Osteocyte (in vitro differentiated cells): ENCODE measurements at regions not wholly inside any gene's neighbourhood (a gene's known extent, or its start where the extent isn't known, plus 50 kb on each side); places are given as distances from the start of the nearest gene placed in this dataset.

Experiments used
- DNase-seq: peaks from one replicate; pipeline ENCODE4 v3.0.0; 2021; ENCODE audit warnings: mixed read lengths; ENCODE audit not compliant: unreplicated experiment; ENCODE audit errors: extremely low spot score
- H3K27ac Mint-ChIP-seq: one replicate; pipeline ENCODE4 v1.8.0; 2021; ENCODE audit warnings: mild to moderate bottlenecking, mixed read lengths; ENCODE audit not compliant: unreplicated experiment
- H3K27me3 Mint-ChIP-seq: one replicate; pipeline ENCODE4 v1.8.0; 2021; ENCODE audit warnings: mixed read lengths; ENCODE audit not compliant: unreplicated experiment
- H3K36me3 Mint-ChIP-seq: one replicate; pipeline ENCODE4 v1.8.0; 2021; ENCODE audit warnings: mixed read lengths; ENCODE audit not compliant: unreplicated experiment
- H3K4me1 Mint-ChIP-seq: one replicate; pipeline ENCODE4 v1.8.0; 2021; ENCODE audit warnings: mixed read lengths; ENCODE audit not compliant: unreplicated experiment
- H3K4me3 Mint-ChIP-seq: one replicate; pipeline ENCODE4 v1.8.0; 2021; ENCODE audit warnings: mild to moderate bottlenecking, moderate library complexity, mixed read lengths; ENCODE audit not compliant: unreplicated experiment
- H3K9me3 Mint-ChIP-seq: one replicate; pipeline ENCODE4 v1.8.0; 2021; ENCODE audit warnings: mixed read lengths; ENCODE audit not compliant: unreplicated experiment
- TF ChIP-seq, protein P1 (sequence below): fragments of 200-600 bp; sonication (generic); IDR thresholded peaks from 2 replicates; pipeline ENCODE4 v1.5.0; 2021; ENCODE audit warnings: antibody characterized with exemption, mild to moderate bottlenecking, moderate library complexity

DNA sequence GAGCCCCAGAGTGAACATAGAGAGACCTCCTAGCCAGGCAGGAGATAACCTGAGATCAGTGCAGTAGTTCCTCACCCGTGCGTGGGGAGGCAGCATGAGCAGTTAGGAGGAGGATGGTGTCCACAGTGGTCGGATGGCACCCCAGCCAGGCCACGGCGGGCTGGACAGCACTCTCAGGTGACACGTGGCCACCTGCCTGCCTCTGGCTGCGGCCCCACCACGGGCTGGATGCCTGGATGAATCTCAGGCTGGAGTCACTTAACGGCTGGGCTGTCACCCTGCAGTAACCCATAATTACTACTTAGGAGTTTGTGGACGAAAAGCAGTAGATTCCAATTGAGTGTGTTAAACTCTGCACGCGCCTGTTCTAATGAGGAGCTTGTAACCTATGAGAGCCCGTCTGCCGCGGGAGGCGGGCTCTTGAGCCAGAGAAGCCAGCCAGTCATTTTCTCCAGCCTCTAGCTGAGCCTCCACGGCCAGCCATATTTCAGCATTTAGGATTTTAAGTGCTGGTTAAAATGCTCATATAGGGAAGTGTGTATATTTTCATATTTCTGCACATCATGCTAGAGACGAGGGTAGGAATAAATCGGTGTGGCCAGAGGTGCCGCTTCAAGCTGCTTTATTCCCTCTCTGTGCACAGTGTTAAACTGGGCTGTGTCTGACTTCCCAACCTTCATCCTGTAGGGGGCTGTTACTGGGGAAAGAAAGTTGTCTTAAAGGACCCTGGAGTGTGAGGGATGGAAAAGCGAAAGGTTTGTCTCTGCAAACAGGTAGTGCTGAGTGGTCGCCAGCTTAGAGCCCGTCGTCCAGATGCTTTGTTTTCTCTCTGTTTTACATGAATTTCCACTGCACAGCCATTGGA, 144.0 kb downstream of the GLI2 start:
- Mint-ChIP-seq H3K27ac (no peak overlapping the region), H3K27me3 (no peaks in the 10 kb centered on the region), H3K36me3 (no peaks in the 10 kb centered on the region), H3K4me1 (peaks cover 25% of the 10 kb centered on the region), H3K4me3 (no peak overlapping the region), H3K9me3 (no peaks in the 10 kb centered on the region)
- no peak for DNase-seq
- TF ChIP-seq, protein P1, sequence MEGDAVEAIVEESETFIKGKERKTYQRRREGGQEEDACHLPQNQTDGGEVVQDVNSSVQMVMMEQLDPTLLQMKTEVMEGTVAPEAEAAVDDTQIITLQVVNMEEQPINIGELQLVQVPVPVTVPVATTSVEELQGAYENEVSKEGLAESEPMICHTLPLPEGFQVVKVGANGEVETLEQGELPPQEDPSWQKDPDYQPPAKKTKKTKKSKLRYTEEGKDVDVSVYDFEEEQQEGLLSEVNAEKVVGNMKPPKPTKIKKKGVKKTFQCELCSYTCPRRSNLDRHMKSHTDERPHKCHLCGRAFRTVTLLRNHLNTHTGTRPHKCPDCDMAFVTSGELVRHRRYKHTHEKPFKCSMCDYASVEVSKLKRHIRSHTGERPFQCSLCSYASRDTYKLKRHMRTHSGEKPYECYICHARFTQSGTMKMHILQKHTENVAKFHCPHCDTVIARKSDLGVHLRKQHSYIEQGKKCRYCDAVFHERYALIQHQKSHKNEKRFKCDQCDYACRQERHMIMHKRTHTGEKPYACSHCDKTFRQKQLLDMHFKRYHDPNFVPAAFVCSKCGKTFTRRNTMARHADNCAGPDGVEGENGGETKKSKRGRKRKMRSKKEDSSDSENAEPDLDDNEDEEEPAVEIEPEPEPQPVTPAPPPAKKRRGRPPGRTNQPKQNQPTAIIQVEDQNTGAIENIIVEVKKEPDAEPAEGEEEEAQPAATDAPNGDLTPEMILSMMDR, result no peak

DNA sequence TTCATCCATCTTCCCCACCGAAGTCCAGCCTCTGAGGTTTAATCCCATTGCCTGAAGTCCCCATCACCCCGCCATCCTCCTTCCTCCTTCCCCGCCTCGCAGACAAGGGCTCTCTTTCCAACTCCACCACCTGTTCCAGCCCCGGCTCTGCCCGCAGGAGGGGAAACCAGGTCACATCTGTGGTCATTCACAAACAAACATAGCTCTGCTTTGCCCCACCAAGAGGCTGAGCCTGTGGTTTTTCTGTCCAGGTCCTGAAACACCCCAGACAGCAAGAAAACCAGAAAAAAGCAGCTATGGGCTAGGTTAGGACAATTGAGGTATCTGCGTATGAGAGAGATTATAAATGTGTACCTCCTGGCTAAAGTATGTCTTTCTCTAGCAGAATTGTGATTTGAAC, 144.7 kb downstream of the GLI2 start:
- no peaks in the 10 kb centered on the region for H3K9me3 Mint-ChIP-seq

DNA sequence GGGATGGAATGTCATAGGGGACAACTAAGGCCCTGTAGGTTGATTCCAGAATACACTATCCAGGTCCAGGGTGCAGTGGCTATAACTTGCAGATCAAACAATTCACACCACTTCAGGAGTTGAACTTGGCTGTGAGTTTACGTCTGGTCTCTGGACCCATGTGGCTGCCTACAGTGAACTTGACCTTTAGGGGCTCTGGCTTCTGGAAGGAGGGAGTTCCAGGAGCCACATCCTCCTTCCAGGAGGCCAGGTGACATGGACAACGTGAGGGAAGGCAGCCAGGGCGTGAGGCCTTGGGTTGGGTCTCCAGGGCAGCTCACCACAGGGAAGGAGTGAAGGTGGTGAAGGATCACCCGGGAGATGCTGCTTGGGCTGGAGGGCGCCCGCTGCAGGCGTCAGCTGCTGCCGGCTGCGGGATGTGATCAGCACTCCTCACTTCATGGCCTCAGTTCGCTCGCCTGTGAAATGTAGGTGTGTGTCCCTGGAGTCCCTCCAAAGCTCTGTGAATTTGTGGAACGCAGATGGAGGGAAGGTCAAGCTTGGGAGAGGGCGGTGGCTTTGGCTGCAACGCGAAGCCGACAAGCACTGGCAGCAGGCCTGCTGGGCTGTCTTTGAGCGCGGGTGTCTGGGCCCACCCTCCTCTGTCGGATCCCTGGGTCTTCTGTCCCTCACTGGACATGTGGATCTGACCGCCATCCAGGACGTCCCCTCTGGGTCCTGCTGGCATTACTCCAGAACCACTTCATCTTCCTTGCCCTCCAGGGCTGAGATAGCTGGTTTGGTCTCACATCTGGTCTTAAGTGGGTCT, 146.5 kb downstream of the GLI2 start:
- Mint-ChIP-seq H3K9me3 (no peaks in the 10 kb centered on the region), H3K4me3 (no peak overlapping the region), H3K4me1 (peaks cover 43% of the 10 kb centered on the region), H3K27me3 (no peaks in the 10 kb centered on the region), H3K36me3 (no peaks in the 10 kb centered on the region), H3K27ac (no peak overlapping the region)
- TF ChIP-seq, protein P1, result no peak
- DNase-seq, result no peak

More for the DNA sequence above, 144.7 kb downstream of the GLI2 start:
- Mint-ChIP-seq H3K27ac (peak overlapping the region; percentile 2), H3K36me3 (no peaks in the 10 kb centered on the region), H3K27me3 (no peaks in the 10 kb centered on the region), H3K4me1 (peaks cover 31% of the 10 kb centered on the region), H3K4me3 (no peak overlapping the region)
- TF ChIP-seq, protein P1, result no peak
- no peak for DNase-seq

DNA sequence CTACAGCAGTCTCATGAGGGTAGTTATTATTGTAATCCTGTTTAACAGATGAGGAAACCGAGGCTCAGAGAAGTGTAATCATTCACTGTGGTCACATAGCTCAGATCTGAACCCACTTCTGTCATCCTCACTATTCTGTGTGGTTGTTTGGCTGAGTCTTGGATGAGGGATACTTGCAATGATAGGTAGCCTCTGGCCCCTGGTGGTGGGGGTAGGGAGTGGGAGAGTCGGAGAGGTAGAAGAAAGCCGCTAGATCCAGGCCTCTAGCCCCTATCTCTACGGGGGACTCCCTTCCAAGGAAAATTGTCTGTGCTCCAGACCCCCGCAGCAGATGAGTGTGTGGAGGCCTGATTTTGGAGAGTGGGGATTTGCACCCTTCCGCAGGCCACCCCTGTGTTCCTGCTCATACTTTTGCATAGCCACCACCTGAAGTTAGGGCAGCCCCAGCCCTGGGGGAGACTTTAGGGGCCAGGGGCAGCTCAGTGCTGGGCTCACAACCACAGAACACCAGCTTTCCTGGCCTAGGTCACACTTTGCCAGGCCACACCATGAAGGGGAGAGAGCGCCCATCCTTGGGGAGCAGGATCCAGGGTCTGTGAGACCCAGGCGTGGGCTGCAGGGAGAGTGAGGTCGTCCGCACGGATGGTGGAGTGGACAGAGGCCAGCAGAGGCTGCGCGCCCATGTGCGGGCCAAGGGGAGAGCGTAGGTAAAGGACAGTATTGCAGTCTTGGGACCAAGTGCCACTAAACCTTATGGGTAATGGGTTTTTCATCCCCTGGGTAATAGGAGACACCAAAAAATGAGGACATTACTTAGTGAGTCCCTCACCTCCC, 148.2 kb downstream of the GLI2 start:
- Mint-ChIP-seq H3K27ac (no peak overlapping the region), H3K27me3 (no peaks in the 10 kb centered on the region), H3K9me3 (no peaks in the 10 kb centered on the region), H3K36me3 (no peaks in the 10 kb centered on the region), H3K4me1 (peaks cover 37% of the 10 kb centered on the region), H3K4me3 (no peak overlapping the region)
- TF ChIP-seq, protein P1, result peak; percentile 8
- no peak for DNase-seq
